ENCODE measurements at regions not wholly inside any gene's neighbourhood (a gene's known extent, or its start where the extent isn't known, plus 50 kb on each side); places are given as distances from the start of the nearest gene placed in this dataset.

DNA sequence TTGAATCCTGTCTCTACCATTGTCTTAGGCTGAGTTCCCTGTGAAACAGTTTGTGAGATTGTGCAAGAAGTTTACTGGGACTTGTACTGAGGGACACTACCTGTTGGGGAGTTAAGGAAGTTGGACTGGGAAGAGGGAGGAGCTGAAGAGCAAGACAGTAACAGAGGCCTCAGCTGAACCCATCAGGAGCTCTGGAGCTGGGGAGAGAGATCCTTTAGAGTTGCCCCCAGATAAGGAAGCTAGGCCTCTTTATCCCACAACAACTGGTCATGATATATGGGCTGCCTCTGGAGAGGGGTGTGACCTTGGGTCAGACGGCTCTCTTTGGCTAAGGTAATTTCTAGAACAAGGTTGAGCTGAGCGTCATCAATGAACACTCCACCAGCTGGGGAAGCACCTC is 137.8 kb upstream of the SLC4A4 start:
- no peak for DNase-seq
- in situ Hi-C loops (cut with HindIII; ENCODE audit: low pct_ligation_motif_present, low sequenced_read_pairs), result no loop called here
- H3K4me3 ChIP-seq (ENCODE audit: low read depth, low read length), result no peak overlapping the region
- no peak overlapping the region for H3K27ac ChIP-seq
- no peak for TF ChIP-seq CTCF (IDR thresholded peaks at IDR 0.05; ENCODE audit: low read depth, low read length, missing control alignments)
- H3K27me3 ChIP-seq (replicated peaks), result no peaks in the 10 kb centered on the region
- no peaks in the 10 kb centered on the region for H3K36me3 ChIP-seq (replicated peaks)

DNA sequence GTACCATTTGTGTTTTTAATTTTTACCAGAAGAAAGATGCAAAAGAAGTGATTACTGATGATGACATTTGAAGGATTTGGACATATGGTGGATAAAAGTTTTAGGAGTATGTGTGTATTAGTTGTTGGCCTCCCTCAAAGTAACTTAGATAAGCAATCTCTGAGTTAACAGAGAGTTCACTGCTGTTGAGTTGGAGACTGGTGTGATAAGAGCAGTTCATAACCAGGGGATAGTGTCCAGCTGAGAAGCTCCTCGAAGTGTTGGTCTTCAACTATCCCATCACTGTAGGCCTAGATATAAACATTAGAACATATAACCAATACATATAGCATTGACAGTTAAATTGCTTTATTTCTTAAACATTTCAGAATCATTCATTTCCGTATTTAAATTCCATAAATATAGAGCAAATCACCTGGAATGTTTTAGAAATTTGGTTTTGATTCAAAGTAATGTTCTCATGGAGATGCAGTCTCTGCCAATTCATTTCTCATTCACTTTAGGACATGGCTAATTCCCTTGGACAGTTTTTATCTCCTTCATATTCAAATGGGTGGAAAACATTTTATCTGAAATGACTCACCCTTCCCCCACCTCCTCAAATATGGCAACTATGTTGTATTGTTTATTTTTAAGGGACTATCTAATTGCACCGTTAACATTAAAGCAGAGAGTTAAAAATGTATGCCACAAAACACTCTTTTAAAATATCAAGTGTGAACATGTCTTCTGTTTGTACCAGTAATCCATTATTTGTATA is 136.8 kb upstream of the SLC4A4 start:
- TF ChIP-seq CTCF (IDR thresholded peaks at IDR 0.05; ENCODE audit: low read depth, low read length, missing control alignments), result no peak
- H3K27ac ChIP-seq, result peak overlapping the region; percentile 39
- H3K27me3 ChIP-seq (replicated peaks), result no peaks in the 10 kb centered on the region
- no peaks in the 10 kb centered on the region for H3K36me3 ChIP-seq (replicated peaks)
- no peak for DNase-seq
- H3K4me3 ChIP-seq (ENCODE audit: low read depth, low read length), result no peak overlapping the region
- in situ Hi-C loops (cut with HindIII; ENCODE audit: low pct_ligation_motif_present, low sequenced_read_pairs), result no loop called here

DNA sequence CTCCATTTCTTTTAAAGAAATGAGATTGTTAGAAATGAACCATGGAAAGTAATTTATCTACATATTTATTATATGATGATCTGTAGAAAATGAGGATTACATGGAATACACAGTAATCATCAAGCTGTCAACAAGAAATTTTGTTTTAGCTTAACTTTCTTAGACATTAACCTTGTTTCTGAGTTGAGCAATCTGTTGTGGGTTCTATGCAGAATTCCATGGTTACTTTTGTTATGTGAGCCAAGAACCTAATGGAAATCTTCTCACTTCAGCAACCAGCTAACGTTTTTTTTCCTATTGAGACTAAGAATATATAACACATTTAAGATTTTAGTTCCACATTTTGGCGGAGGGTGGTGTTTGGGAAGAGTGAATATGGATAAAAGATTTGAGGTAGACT is 136.1 kb upstream of the SLC4A4 start:
- TF ChIP-seq CTCF (IDR thresholded peaks at IDR 0.05; ENCODE audit: low read depth, low read length, missing control alignments), result no peak
- Histone ChIP-seq H3K27me3 (replicated peaks) (no peaks in the 10 kb centered on the region), H3K27ac (no peak overlapping the region), H3K4me3 (ENCODE audit: low read depth, low read length) (no peak overlapping the region), H3K36me3 (replicated peaks) (no peaks in the 10 kb centered on the region)
- DNase-seq, result no peak
- in situ Hi-C loops (cut with HindIII; ENCODE audit: low pct_ligation_motif_present, low sequenced_read_pairs), result no loop called here

GRCh38 chr4:71204056-71204455 is 134.8 kb upstream of the SLC4A4 start:
- H3K36me3 ChIP-seq (replicated peaks), result no peaks in the 10 kb centered on the region
- in situ Hi-C loops (cut with HindIII; ENCODE audit: low pct_ligation_motif_present, low sequenced_read_pairs), result no loop called here
- H3K27me3 ChIP-seq (replicated peaks), result no peaks in the 10 kb centered on the region
- no peak overlapping the region for H3K4me3 ChIP-seq (ENCODE audit: low read depth, low read length)
- H3K27ac ChIP-seq, result no peak overlapping the region
- no peak for DNase-seq
- TF ChIP-seq CTCF (IDR thresholded peaks at IDR 0.05; ENCODE audit: low read depth, low read length, missing control alignments), result no peak

DNA sequence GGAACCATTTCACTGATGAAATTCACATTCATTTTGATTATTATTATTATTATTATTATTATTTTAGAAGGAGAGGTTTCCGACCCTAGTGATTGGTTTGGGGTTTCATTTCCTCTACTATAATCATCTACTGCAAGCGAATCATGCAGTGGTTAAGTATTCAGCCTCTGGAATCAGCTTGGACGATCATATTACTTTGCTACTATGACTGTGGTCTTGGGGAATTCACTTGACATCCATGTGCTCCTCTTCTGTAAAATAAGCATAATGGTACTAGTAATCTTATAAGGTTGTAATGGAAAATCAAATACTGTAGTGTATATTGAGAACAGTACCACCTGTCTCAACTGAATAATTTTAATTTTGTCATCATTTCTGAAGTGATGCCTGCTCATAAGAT is 132.1 kb upstream of the SLC4A4 start:
- DNase-seq, result peak; percentile 67
- no peaks in the 10 kb centered on the region for H3K36me3 ChIP-seq (replicated peaks)
- in situ Hi-C loops (cut with HindIII; ENCODE audit: low pct_ligation_motif_present, low sequenced_read_pairs), result no loop called here

More for the DNA sequence above, 132.1 kb upstream of the SLC4A4 start:
- H3K4me3 ChIP-seq (ENCODE audit: low read depth, low read length), result no peak overlapping the region
- no peak for TF ChIP-seq CTCF (IDR thresholded peaks at IDR 0.05; ENCODE audit: low read depth, low read length, missing control alignments)
- no peak overlapping the region for H3K27ac ChIP-seq
- H3K27me3 ChIP-seq (replicated peaks), result no peaks in the 10 kb centered on the region
